ENCODE measurements at regions not wholly inside any gene's neighbourhood (a gene's known extent, or its start where the extent isn't known, plus 50 kb on each side); places are given as distances from the start of the nearest gene placed in this dataset.

GRCh38 chr6:21294144-21294543 lies 299.4 kb upstream of the SOX4 start:
- TF ChIP-seq POLR2A (IDR thresholded peaks at IDR 0.05) (no peak), CTCF (IDR thresholded peaks at IDR 0.05) (no peak), EP300 (IDR thresholded peaks at IDR 0.05) (no peak)
